SK-N-SH treated with all-trans-retinoic acid at 6 μM for 48 hours (cell line): ENCODE measurements at regions not wholly inside any gene's neighbourhood (a gene's known extent, or its start where the extent isn't known, plus 50 kb on each side); places are given as distances from the start of the nearest gene placed in this dataset.

ENCODE experiments used
- CSRNP3 ChIP-seq: fragments of 250-450 bp; sonication (Bioruptor Pico); IDR thresholded peaks from 2 replicates; pipeline ENCODE4 v1.5.1; 2021; ENCODE audit warnings: mild to moderate bottlenecking, moderate library complexity
- ESRRG ChIP-seq: fragments of 250-450 bp; sonication (Bioruptor Pico); IDR thresholded peaks from 2 replicates; pipeline ENCODE4 v1.6.1; 2021; ENCODE audit warnings: mild to moderate bottlenecking
- PATZ1 ChIP-seq: fragments of 250-450 bp; sonication (Bioruptor Pico); IDR thresholded peaks from 2 replicates; pipeline ENCODE4 v1.8.0; 2020; ENCODE audit warnings: mild to moderate bottlenecking, moderate library complexity, borderline replicate concordance
- PPARA ChIP-seq: fragments of 250-450 bp; sonication (Bioruptor Pico); IDR thresholded peaks from 2 replicates; pipeline ENCODE4 v1.5.0; 2020; ENCODE audit warnings: mild to moderate bottlenecking, borderline replicate concordance
- SNAI2 ChIP-seq: fragments of 250-450 bp; sonication (Bioruptor Pico); IDR thresholded peaks from 2 replicates; pipeline ENCODE4 v1.5.0; 2020; ENCODE audit warnings: mild to moderate bottlenecking, moderate library complexity
- TOX ChIP-seq: fragments of 250-450 bp; sonication (Bioruptor Pico); IDR thresholded peaks from 2 replicates; pipeline ENCODE4 v1.8.0; 2021; ENCODE audit warnings: mild to moderate bottlenecking, moderate library complexity, borderline replicate concordance
- ZFP30 ChIP-seq: fragments of 450-650 bp; formaldehyde crosslinking; IDR thresholded peaks from 2 replicates; pipeline ENCODE4 v1.5.0; 2022; ENCODE audit warnings: mild to moderate bottlenecking, moderate library complexity

DNA sequence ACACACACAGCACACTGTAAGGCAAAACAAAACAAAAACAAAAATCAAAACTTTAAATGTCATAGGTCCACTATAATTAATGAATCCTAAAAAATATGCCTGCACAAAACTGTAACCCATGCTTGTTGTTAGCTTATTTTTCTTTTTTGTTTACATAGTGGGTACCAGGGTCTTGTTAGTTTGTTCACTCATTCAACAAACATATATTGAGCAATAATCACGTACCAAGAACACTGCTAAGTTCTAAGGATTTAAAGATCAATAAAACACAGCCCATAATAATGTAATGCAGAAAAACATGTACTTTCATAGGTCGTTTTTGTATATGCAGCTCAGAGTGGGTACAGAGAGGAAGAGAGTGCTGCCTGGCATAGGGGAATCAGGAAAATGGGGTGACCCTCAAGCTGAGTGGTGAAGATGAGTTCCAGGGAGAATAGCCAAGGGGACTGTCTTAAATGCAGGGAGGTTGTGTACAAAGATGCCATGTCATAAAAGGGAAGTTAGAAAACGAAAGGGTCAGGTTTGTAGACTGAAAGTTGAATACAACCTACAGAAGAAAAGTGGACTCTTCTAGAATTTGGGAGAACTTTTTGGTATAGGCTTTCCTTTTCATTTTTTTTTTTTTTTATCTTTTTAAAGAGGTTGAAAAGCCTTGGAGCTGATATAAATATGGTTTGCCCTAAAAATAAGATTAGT lies 113.3 kb upstream of the TBX18 start:
- TF ChIP-seq PPARA (CRISPR knock-in tag) (no peak), CSRNP3 (CRISPR knock-in tag) (no peak), PATZ1 (CRISPR knock-in tag) (no peak), ZFP30 (CRISPR knock-in tag) (no peak), SNAI2 (CRISPR knock-in tag) (no peak), ESRRG (CRISPR knock-in tag) (no peak), TOX (no peak)
